Liver (tissue), 8 donors: ENCODE measurements at regions not wholly inside any gene's neighbourhood (a gene's known extent, or its start where the extent isn't known, plus 50 kb on each side); places are given as distances from the start of the nearest gene placed in this dataset.
A peak's percentile ranks its signal among the peaks of the same experiment; 100 is the strongest.

ENCODE experiments used
- DNase-seq: peaks from one replicate; pipeline ENCODE4 v3.0.0-alpha.2; 2017; ENCODE audit warnings: low spot score
- H3K27ac ChIP-seq, 2 donors: one replicate each; pipeline ENCODE4 v1.7.0; 2013; ENCODE audit warnings: inconsistent platforms in 2 of 2, low read length in 2 of 2, control low read depth in 1 of 2, low read depth in 1 of 2, mild to moderate bottlenecking in 1 of 2
- H3K27me3 ChIP-seq, 4 donors: one replicate each; pipeline versions ENCODE4 v1.6.1 to v1.7.0; 2013; ENCODE audit warnings: low read length in 3 of 4, inconsistent platforms in 1 of 4, mild to moderate bottlenecking in 1 of 4, moderate library complexity in 1 of 4; ENCODE audit not compliant: control insufficient read depth in 4 of 4, insufficient read depth in 4 of 4
- H3K36me3 ChIP-seq, 4 donors: one replicate each; pipeline versions ENCODE4 v1.6.1 to v1.7.0; 2013; ENCODE audit warnings: low read length in 3 of 4, mild to moderate bottlenecking in 3 of 4, low read depth in 1 of 4, moderate library complexity in 1 of 4; ENCODE audit not compliant: control insufficient read depth in 4 of 4, insufficient read depth in 3 of 4
- H3K4me1 ChIP-seq, 4 donors: one replicate each; pipeline versions ENCODE4 v1.6.1 to v1.7.0; 2013; ENCODE audit warnings: low read length in 3 of 4, mild to moderate bottlenecking in 3 of 4, moderate library complexity in 1 of 4; ENCODE audit not compliant: control insufficient read depth in 4 of 4, insufficient read depth in 4 of 4
- H3K4me3 ChIP-seq, 3 donors: one replicate each; pipeline versions ENCODE4 v1.6.1 to v1.7.0; 2013; ENCODE audit warnings: low read length in 3 of 3, control low read depth in 1 of 3, low read depth in 1 of 3, mild to moderate bottlenecking in 1 of 3
- H3K9ac ChIP-seq, 2 donors: one replicate each; pipeline ENCODE4 v1.7.0; 2013; ENCODE audit warnings: low read length in 2 of 2, mild to moderate bottlenecking in 2 of 2, moderate library complexity in 2 of 2, control low read depth in 1 of 2, low read depth in 1 of 2
- H3K9me3 ChIP-seq, 4 donors: one replicate each; pipeline versions ENCODE4 v1.6.1 to v1.7.0; 2013; ENCODE audit warnings: low read length in 3 of 4; ENCODE audit not compliant: control insufficient read depth in 4 of 4
- CTCF ChIP-seq: fragments of 150-350 bp; IDR thresholded peaks from 2 replicates; pipeline ENCODE4 v1.5.1; 2017; ENCODE audit warnings: improper control_type of control experiment, low read depth, low read length; ENCODE audit not compliant: missing input control
- EGR1 ChIP-seq, 2 donors: IDR thresholded peaks; 2 replicates each; pipeline ENCODE4 v1.6.1; 2016 to 2018; ENCODE audit warnings: antibody characterized with exemption in 2 of 2, low read depth in 2 of 2
- FOXA1 ChIP-seq: IDR thresholded peaks from 2 replicates; pipeline ENCODE4 v1.6.1; 2016; ENCODE audit warnings: antibody characterized with exemption
- FOXA2 ChIP-seq: IDR thresholded peaks from 2 replicates; pipeline ENCODE4 v1.6.1; 2016; ENCODE audit warnings: antibody characterized with exemption
- GABPA ChIP-seq, 2 donors: IDR thresholded peaks in 1 of 2; conservative IDR thresholded peaks in 1 of 2; 2 replicates each; pipeline ENCODE4 v1.6.1; 2016; ENCODE audit warnings: antibody characterized with exemption in 2 of 2, mild to moderate bottlenecking in 1 of 2, moderate library complexity in 1 of 2
- JUND ChIP-seq, 2 donors: IDR thresholded peaks; 2 replicates each; pipeline ENCODE4 v1.6.1; 2016; ENCODE audit warnings: antibody characterized with exemption in 2 of 2
- RAD21 ChIP-seq, 2 donors: IDR thresholded peaks; 2 replicates each; pipeline ENCODE4 v1.6.1; 2016; ENCODE audit warnings: antibody characterized with exemption in 2 of 2, mild to moderate bottlenecking in 2 of 2
- RXRA ChIP-seq, 2 donors: IDR thresholded peaks; 2 replicates each; pipeline ENCODE4 v1.6.1; 2017 to 2018; ENCODE audit warnings: antibody characterized with exemption in 2 of 2, mild to moderate bottlenecking in 1 of 2
- TAF1 ChIP-seq: conservative IDR thresholded peaks from 2 replicates; pipeline ENCODE4 v1.6.1; 2016; ENCODE audit warnings: antibody characterized with exemption, mild to moderate bottlenecking
- ZBTB33 ChIP-seq: IDR thresholded peaks from 2 replicates; pipeline ENCODE4 v1.6.1; 2016; ENCODE audit warnings: antibody characterized with exemption
- WGBS: extraction: QIAGEN DNeasy Blood & Tissue Kit; methylation state at CpG from one replicate; pipeline ENCODE4 v1.1.7; 2013; 5-methylcytosine and 5-hydroxymethylcytosine counted together
- TF ChIP-seq, protein P1 (sequence below): IDR thresholded peaks from 2 replicates; pipeline ENCODE4 v1.6.1; 2016; ENCODE audit warnings: antibody characterized with exemption
- donor health status: healthy.
- donor health status: healthy.
- donor health status: healthy.
- donor health status: healthy.
- donor health status: healthy.

DNA sequence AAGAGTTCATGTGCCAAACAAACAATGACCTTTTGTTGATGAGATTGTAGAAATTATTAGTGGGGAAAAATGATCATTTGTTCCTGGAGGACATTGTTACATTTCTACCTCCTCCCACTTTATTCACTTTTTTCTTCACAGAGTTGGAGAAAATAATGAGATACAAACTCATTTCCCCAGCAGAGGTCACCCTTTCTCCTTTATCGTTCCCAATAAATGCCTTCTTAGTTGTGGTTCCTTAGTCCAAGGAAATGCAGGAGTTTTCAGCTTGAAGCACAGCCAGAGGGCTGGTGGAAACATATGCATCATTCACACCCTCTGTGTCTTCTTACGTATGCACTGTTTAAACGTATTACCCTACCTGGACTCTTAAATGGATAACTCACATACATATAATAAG, 108.8 kb downstream of the SLC4A3 start:
- no peaks in the 10 kb centered on the region for H3K9me3 ChIP-seq
- no peaks in the 10 kb centered on the region for H3K4me1 ChIP-seq
- H3K36me3 ChIP-seq = no peaks in the 10 kb centered on the region
- 9% methylated on average over 3 of the region's 3 CpGs for WGBS
- H3K9ac ChIP-seq = no peak overlapping the region
- H3K4me3 ChIP-seq = no peak overlapping the region
- no peak for DNase-seq
- H3K27ac ChIP-seq = no peak overlapping the region
- H3K27me3 ChIP-seq = peaks cover 0 to 8% (median 0%) of the 10 kb centered on the region in 4 donors
- peak; percentile 42 for TF ChIP-seq CTCF
- TF ChIP-seq, protein P1, sequence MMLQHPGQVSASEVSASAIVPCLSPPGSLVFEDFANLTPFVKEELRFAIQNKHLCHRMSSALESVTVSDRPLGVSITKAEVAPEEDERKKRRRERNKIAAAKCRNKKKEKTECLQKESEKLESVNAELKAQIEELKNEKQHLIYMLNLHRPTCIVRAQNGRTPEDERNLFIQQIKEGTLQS = no peak
- TF ChIP-seq RXRA (IDR thresholded peaks at IDR 0.05) = no peak
- no peak for TF ChIP-seq GABPA (IDR thresholded peaks at IDR 0.05 in 1 of 2, conservative IDR thresholded peaks at IDR 0.05 in 1 of 2)
- peak; percentile 79 to 85 for TF ChIP-seq RAD21 (IDR thresholded peaks at IDR 0.05)

DNA sequence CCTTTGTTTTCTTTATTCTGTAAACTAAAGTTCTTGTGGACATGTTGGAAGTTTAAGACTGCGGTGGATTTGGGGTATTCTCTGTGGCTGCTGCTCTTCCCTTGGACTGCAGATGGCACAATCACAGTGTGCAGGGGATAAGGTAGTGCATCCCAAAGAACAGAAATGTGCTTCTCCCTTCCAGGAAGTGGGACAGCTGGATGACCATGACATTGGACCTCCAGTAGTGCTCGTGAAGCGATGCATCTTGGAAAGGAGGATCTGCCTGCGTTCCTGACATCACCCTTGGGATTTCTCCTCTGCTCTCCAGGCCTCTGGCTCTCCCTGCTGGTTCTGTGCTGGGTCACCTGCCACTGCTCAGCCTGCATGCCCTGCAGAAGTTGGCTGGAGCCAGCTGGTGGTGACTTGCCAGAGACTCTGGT, 109.9 kb downstream of the SLC4A3 start:
- no peaks in the 10 kb centered on the region for H3K4me1 ChIP-seq
- no peak overlapping the region for H3K9ac ChIP-seq
- peaks cover 0 to 8% (median 0%) of the 10 kb centered on the region in 4 donors for H3K27me3 ChIP-seq
- 55% methylated on average over 4 of the region's 4 CpGs for WGBS
- TF ChIP-seq RAD21 (IDR thresholded peaks at IDR 0.05) = peak; percentile 39 to 68
- peak; percentile 15 for TF ChIP-seq CTCF
- TF ChIP-seq EGR1 (IDR thresholded peaks at IDR 0.05; ENCODE audit: low read depth in 2 of 2) = no peak
- no peak overlapping the region for H3K4me3 ChIP-seq
- DNase-seq = no peak
- no peak overlapping the region for H3K27ac ChIP-seq
- H3K36me3 ChIP-seq = no peaks in the 10 kb centered on the region
- H3K9me3 ChIP-seq = no peaks in the 10 kb centered on the region

- TF ChIP-seq, protein P1 = no peak
- TF ChIP-seq FOXA1 (no peak), TAF1 (no peak), RXRA (IDR thresholded peaks at IDR 0.05) (no peak), ZBTB33 (no peak), FOXA2 (no peak), RAD21 (IDR thresholded peaks at IDR 0.05) (no peak), JUND (IDR thresholded peaks at IDR 0.05) (no peak), CTCF (no peak), EGR1 (IDR thresholded peaks at IDR 0.05; ENCODE audit: low read depth in 2 of 2) (no peak), GABPA (IDR thresholded peaks at IDR 0.05 in 1 of 2, conservative IDR thresholded peaks at IDR 0.05 in 1 of 2) (no peak)
- Histone ChIP-seq H3K27me3 (peaks cover 0 to 5% (median 0%) of the 10 kb centered on the region in 4 donors), H3K9ac (no peak overlapping the region), H3K4me1 (no peaks in the 10 kb centered on the region), H3K9me3 (no peaks in the 10 kb centered on the region), H3K36me3 (no peaks in the 10 kb centered on the region), H3K27ac (no peak overlapping the region), H3K4me3 (no peak overlapping the region)
- no peak for DNase-seq
- WGBS = 72% methylated on average over 4 of the region's 4 CpGs
These were observed 111.6 kb downstream of the SLC4A3 start for GRCh38 chr2:219739066-219739465.
